Neural cell (in vitro differentiated cells): ENCODE measurements at regions not wholly inside any gene's neighbourhood (a gene's known extent, or its start where the extent isn't known, plus 50 kb on each side); places are given as distances from the start of the nearest gene placed in this dataset.

Experiments used
- CTCF ChIP-seq: fragments of 450-650 bp; IDR thresholded peaks from 2 replicates; pipeline ENCODE4 v1.5.1; 2014; ENCODE audit warnings: antibody characterized with exemption, mild to moderate bottlenecking, moderate library complexity; ENCODE audit not compliant: poor library complexity, severe bottlenecking
- EP300 ChIP-seq: fragments of 450-650 bp; conservative IDR thresholded peaks from 2 replicates; pipeline ENCODE4 v1.6.1; 2014; ENCODE audit warnings: antibody characterized with exemption, mild to moderate bottlenecking, moderate library complexity; ENCODE audit not compliant: poor library complexity, severe bottlenecking
- EZH2 ChIP-seq: fragments of 200-600, 300-800 bp; shearing (Covaris generic), sonication (generic); IDR thresholded peaks from 2 replicates; pipeline ENCODE4 v1.6.1; 2014; ENCODE audit warnings: antibody characterized with exemption, low read length, borderline replicate concordance, mild to moderate bottlenecking; ENCODE audit not compliant: insufficient read depth, poor library complexity, severe bottlenecking
- MXI1 ChIP-seq: fragments of 450-650 bp; conservative IDR thresholded peaks from 2 replicates; pipeline ENCODE4 v1.6.1; 2014; ENCODE audit warnings: antibody characterized with exemption, mild to moderate bottlenecking; ENCODE audit not compliant: poor library complexity, severe bottlenecking
- POLR2AphosphoS5 ChIP-seq: IDR thresholded peaks from 2 replicates; pipeline ENCODE4 v1.6.1; 2012
- RAD21 ChIP-seq: fragments of 450-650 bp; conservative IDR thresholded peaks from 2 replicates; pipeline ENCODE4 v1.6.1; 2014; ENCODE audit warnings: antibody characterized with exemption, mild to moderate bottlenecking, moderate library complexity
- REST ChIP-seq: IDR thresholded peaks from 2 replicates; pipeline ENCODE4 v1.6.1; 2012; ENCODE audit warnings: borderline replicate concordance
- TAF1 ChIP-seq: IDR thresholded peaks from 2 replicates; pipeline ENCODE4 v1.6.1; 2012; ENCODE audit warnings: low read depth

- TF ChIP-seq CTCF (no peak), MXI1 (no peak), RAD21 (no peak), POLR2AphosphoS5 (no peak), REST (no peak), EP300 (no peak), EZH2 (no peak), TAF1 (no peak)
These were observed 209.8 kb upstream of the ATP11B start for GRCh38 chr3:182583545-182583944.
